Suprapubic skin (tissue), 4 donors: ENCODE measurements at regions not wholly inside any gene's neighbourhood (a gene's known extent, or its start where the extent isn't known, plus 50 kb on each side); places are given as distances from the start of the nearest gene placed in this dataset.

Experiments
- POLR2A ChIP-seq, 2 donors: fragments of 450-650 bp; IDR thresholded peaks; one replicate each; pipeline ENCODE4 v1.6.1; 2017; ENCODE audit warnings: antibody characterized with exemption in 2 of 2, mild to moderate bottlenecking in 2 of 2, moderate library complexity in 2 of 2
- POLR2AphosphoS5 ChIP-seq, 3 donors: sonication (generic); formaldehyde crosslinking; IDR thresholded peaks; one replicate each; pipeline ENCODE4 v1.6.1; 2017; ENCODE audit warnings: antibody characterized with exemption in 3 of 3
- TF ChIP-seq, protein P1 (sequence below), 2 donors: fragments of 200-600 bp in 1 of 2; fragments of 450-650 bp in 1 of 2; sonication (generic) in 1 of 2; IDR thresholded peaks; one replicate each; pipeline ENCODE4 v1.5.1; 2016 to 2019; ENCODE audit warnings: antibody characterized with exemption in 2 of 2, mild to moderate bottlenecking in 1 of 2, moderate library complexity in 1 of 2

DNA sequence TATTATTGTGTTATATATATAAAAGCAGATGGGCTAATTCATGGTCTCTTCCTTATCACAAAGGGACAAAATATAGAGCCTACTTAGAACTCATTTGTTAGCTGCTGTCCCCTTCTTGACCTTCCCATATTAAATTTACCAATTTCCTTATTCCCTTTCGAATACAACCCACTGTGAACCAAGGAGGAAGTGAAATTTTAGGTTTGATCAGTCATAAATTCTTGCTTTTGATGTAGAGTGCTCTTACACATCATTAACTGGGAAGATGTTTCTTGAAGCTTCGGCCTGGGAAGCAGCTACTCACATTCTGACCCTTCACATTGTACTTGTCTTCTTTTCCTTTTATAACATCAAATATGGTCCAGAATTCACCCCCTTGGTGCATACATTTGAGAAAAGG lies 579.0 kb downstream of the LRFN5 start:
- TF ChIP-seq, protein P1, sequence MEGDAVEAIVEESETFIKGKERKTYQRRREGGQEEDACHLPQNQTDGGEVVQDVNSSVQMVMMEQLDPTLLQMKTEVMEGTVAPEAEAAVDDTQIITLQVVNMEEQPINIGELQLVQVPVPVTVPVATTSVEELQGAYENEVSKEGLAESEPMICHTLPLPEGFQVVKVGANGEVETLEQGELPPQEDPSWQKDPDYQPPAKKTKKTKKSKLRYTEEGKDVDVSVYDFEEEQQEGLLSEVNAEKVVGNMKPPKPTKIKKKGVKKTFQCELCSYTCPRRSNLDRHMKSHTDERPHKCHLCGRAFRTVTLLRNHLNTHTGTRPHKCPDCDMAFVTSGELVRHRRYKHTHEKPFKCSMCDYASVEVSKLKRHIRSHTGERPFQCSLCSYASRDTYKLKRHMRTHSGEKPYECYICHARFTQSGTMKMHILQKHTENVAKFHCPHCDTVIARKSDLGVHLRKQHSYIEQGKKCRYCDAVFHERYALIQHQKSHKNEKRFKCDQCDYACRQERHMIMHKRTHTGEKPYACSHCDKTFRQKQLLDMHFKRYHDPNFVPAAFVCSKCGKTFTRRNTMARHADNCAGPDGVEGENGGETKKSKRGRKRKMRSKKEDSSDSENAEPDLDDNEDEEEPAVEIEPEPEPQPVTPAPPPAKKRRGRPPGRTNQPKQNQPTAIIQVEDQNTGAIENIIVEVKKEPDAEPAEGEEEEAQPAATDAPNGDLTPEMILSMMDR (IDR thresholded peaks at IDR 0.05) = no peak
- no peak for TF ChIP-seq POLR2AphosphoS5 (IDR thresholded peaks at IDR 0.05)
- TF ChIP-seq POLR2A (IDR thresholded peaks at IDR 0.05) = no peak
